ENCODE measurements at regions not wholly inside any gene's neighbourhood (a gene's known extent, or its start where the extent isn't known, plus 50 kb on each side); places are given as distances from the start of the nearest gene placed in this dataset.

DNA sequence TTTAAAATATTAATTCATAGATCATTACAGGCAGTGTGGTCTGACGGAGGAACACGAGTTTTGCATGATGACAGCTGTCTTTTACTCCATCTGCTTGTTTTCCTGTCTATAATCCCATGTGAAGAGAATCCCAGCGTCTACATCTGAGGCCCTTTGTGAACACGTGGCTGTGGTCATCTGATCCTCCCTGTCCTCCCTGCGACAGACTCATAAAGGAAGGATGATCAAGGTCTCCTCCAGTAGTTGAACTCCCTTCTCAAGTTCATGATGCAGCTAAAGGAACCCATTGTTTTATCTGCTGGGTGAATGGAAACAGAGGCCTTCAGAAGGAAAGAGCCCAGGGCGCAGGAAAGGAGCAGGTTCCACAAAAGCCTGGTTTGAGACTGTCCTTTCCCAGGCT, 435.8 kb upstream of the JARID2 start:
- Histone ChIP-seq H3K9me3 (ENCODE audit: control insufficient read depth in 4 of 4, insufficient read depth in 3 of 4, low read length in 3 of 4) (no peaks in the 10 kb centered on the region), H3K4me3 (no peak overlapping the region), H3K27me3 (ENCODE audit: control insufficient read depth in 3 of 3, insufficient read depth in 3 of 3, low read length in 2 of 3) (no peaks in the 10 kb centered on the region), H3K36me3 (ENCODE audit: control insufficient read depth in 4 of 4, insufficient read depth in 4 of 4, low read length in 4 of 4) (no peaks in the 10 kb centered on the region), H3K9ac (ENCODE audit: insufficient read depth in 1 of 2, low read length in 2 of 2) (no peak overlapping the region), H3K27ac (ENCODE audit: low read depth in 1 of 2, low read length in 1 of 2) (no peak overlapping the region), H3K4me1 (ENCODE audit: control insufficient read depth in 5 of 5, insufficient read depth in 5 of 5, low read length in 5 of 5) (peaks cover 0 to under 1% (median under 1%) of the 10 kb centered on the region in 5 donors)
- TF ChIP-seq, protein P1, sequence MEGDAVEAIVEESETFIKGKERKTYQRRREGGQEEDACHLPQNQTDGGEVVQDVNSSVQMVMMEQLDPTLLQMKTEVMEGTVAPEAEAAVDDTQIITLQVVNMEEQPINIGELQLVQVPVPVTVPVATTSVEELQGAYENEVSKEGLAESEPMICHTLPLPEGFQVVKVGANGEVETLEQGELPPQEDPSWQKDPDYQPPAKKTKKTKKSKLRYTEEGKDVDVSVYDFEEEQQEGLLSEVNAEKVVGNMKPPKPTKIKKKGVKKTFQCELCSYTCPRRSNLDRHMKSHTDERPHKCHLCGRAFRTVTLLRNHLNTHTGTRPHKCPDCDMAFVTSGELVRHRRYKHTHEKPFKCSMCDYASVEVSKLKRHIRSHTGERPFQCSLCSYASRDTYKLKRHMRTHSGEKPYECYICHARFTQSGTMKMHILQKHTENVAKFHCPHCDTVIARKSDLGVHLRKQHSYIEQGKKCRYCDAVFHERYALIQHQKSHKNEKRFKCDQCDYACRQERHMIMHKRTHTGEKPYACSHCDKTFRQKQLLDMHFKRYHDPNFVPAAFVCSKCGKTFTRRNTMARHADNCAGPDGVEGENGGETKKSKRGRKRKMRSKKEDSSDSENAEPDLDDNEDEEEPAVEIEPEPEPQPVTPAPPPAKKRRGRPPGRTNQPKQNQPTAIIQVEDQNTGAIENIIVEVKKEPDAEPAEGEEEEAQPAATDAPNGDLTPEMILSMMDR (IDR thresholded peaks at IDR 0.05; ENCODE audit: control extremely low read depth, extremely low read depth): no peak
- WGBS, 2 donors: 93% methylated on average over 6 of the region's 6 CpGs
- no peak for DNase-seq
- no peak for ATAC-seq (ENCODE audit: insufficient read depth, low FRiP score)

DNA sequence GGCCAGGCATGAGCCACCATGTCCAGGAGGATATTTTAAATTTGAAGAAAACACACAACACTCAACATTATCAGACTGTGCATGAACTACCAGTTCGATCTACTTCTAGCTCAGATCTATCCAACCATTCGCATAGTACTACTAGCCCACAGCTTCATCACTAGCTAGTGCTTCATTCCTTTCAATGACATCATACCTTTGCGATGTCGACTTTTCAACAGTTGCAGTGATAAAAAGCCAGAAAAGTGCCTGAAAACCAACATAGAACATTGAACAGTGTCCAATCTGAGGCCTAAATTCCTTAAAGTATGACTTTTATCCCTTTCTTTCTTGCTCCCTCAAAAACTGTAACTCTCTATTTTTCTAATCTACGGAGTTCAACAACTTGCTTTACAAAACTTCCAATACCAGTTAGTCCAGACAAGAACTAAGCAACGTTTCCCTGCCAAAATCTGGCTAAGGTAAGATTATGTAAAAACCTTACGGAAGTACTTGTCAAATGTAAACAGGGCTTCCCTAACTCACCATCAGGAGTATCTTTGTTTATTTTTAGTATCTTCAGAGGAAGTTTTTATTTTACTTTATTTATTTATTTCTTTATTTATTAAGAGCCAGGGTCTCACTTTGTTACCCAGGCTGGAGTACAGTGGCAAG, 434.0 kb upstream of the JARID2 start:
- no peak overlapping the region for H3K4me3 ChIP-seq
- TF ChIP-seq, protein P1 (IDR thresholded peaks at IDR 0.05; ENCODE audit: control extremely low read depth, extremely low read depth): no peak
- ATAC-seq (ENCODE audit: insufficient read depth, low FRiP score) (no peak), DNase-seq (no peak)
- H3K27me3 ChIP-seq (ENCODE audit: control insufficient read depth in 3 of 3, insufficient read depth in 3 of 3, low read length in 2 of 3): no peaks in the 10 kb centered on the region
- H3K27ac ChIP-seq (ENCODE audit: low read depth in 1 of 2, low read length in 1 of 2): no peak overlapping the region
- no peaks in the 10 kb centered on the region for H3K4me1 ChIP-seq (ENCODE audit: control insufficient read depth in 5 of 5, insufficient read depth in 5 of 5, low read length in 5 of 5)
- H3K36me3 ChIP-seq (ENCODE audit: control insufficient read depth in 4 of 4, insufficient read depth in 4 of 4, low read length in 4 of 4): no peaks in the 10 kb centered on the region
- H3K9me3 ChIP-seq (ENCODE audit: control insufficient read depth in 4 of 4, insufficient read depth in 3 of 4, low read length in 3 of 4): no peaks in the 10 kb centered on the region
- 70 to 85% methylated on average over 7 of the region's 7 CpGs for WGBS, 2 donors
- no peak overlapping the region for H3K9ac ChIP-seq (ENCODE audit: insufficient read depth in 1 of 2, low read length in 2 of 2)

DNA sequence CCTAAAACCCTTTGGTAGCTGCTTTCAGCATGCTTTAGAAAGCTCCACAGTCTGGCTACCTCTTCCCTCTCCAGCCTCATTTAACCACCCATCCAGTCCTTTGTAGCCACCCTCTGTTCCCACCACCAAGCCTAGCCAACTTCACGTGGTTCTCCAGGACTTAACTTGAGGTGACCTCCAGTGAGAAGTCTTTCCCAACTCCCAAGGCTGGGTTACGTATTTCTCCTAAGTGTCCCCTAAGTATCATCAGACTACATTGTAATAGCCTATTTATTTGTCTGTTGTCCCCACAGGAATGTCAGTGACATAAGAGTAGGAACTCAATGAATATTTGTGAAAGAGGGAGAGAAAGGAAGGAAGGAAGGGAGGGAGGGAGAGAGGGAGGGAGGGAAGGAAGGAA, 431.9 kb upstream of the JARID2 start:
- no peak for ATAC-seq (ENCODE audit: insufficient read depth, low FRiP score)
- TF ChIP-seq, protein P1 (IDR thresholded peaks at IDR 0.05; ENCODE audit: control extremely low read depth, extremely low read depth): no peak
- Histone ChIP-seq H3K9ac (ENCODE audit: insufficient read depth in 1 of 2, low read length in 2 of 2) (no peak overlapping the region), H3K9me3 (ENCODE audit: control insufficient read depth in 4 of 4, insufficient read depth in 3 of 4, low read length in 3 of 4) (no peaks in the 10 kb centered on the region), H3K36me3 (ENCODE audit: control insufficient read depth in 4 of 4, insufficient read depth in 4 of 4, low read length in 4 of 4) (no peaks in the 10 kb centered on the region), H3K4me1 (ENCODE audit: control insufficient read depth in 5 of 5, insufficient read depth in 5 of 5, low read length in 5 of 5) (no peaks in the 10 kb centered on the region), H3K4me3 (no peak overlapping the region), H3K27ac (ENCODE audit: low read depth in 1 of 2, low read length in 1 of 2) (no peak overlapping the region), H3K27me3 (ENCODE audit: control insufficient read depth in 3 of 3, insufficient read depth in 3 of 3, low read length in 2 of 3) (no peaks in the 10 kb centered on the region)
- DNase-seq: no peak
- 67% methylated on average over 2 of the region's 2 CpGs for WGBS, 2 donors
